Natural killer cell (primary cell): ENCODE measurements at regions not wholly inside any gene's neighbourhood (a gene's known extent, or its start where the extent isn't known, plus 50 kb on each side); places are given as distances from the start of the nearest gene placed in this dataset.

Source experiments
- ATAC-seq, 3 donors: fragments of 150-1000 bp in 2 of 3; fragments of 200-7000 bp in 1 of 3; cut with Tn5 transposase; 1 replicate in 1 of 3; 2 replicates in 2 of 3; pipeline ENCODE4 v1.10.0; 2021; ENCODE audit warnings: mild to moderate bottlenecking in 2 of 3, moderate library complexity in 2 of 3
- DNase-seq, 2 donors: peaks; one replicate each; pipeline versions ENCODE4 v3.0.0 to v3.0.0-alpha.2; 2013 to 2021; ENCODE audit warnings: mixed read lengths in 1 of 2
- H3K27ac ChIP-seq: one replicate; pipeline ENCODE4 v1.5.1; 2013; ENCODE audit warnings: mild to moderate bottlenecking, low read length
- H3K27me3 ChIP-seq: one replicate; pipeline ENCODE4 v1.6.1; 2013; ENCODE audit warnings: low read length; ENCODE audit not compliant: control insufficient read depth, insufficient read depth
- H3K36me3 ChIP-seq: one replicate; pipeline ENCODE4 v1.6.1; 2013; ENCODE audit warnings: low read length; ENCODE audit not compliant: control insufficient read depth, insufficient read depth
- H3K4me1 ChIP-seq: one replicate; pipeline ENCODE4 v1.6.1; 2013; ENCODE audit warnings: low read length; ENCODE audit not compliant: control insufficient read depth, insufficient read depth
- H3K4me3 ChIP-seq: one replicate; pipeline ENCODE4 v1.5.1; 2013; ENCODE audit warnings: low read length
- H3K9me3 ChIP-seq: one replicate; pipeline ENCODE4 v1.6.1; 2013; ENCODE audit warnings: low read length; ENCODE audit not compliant: control insufficient read depth, insufficient read depth
- H3K27ac Mint-ChIP-seq, 2 donors: one replicate each; pipeline ENCODE4 v1.8.0; 2022; ENCODE audit warnings: mild to moderate bottlenecking in 2 of 2, mixed read lengths in 2 of 2, moderate library complexity in 1 of 2
- H3K27me3 Mint-ChIP-seq, 2 donors: one replicate each; pipeline ENCODE4 v1.8.0; 2022; ENCODE audit warnings: low read depth in 2 of 2, mixed read lengths in 2 of 2
- H3K36me3 Mint-ChIP-seq: one replicate; pipeline ENCODE4 v1.8.0; 2022; ENCODE audit warnings: mixed read lengths
- H3K4me1 Mint-ChIP-seq, 2 donors: one replicate each; pipeline ENCODE4 v1.8.0; 2022; ENCODE audit warnings: mixed read lengths in 2 of 2
- H3K4me3 Mint-ChIP-seq: one replicate; pipeline ENCODE4 v1.8.0; 2022; ENCODE audit warnings: mild to moderate bottlenecking, moderate library complexity, mixed read lengths
- H3K9me3 Mint-ChIP-seq, 2 donors: one replicate each; pipeline ENCODE4 v1.8.0; 2022; ENCODE audit warnings: mixed read lengths in 2 of 2
- CTCF ChIP-seq: fragments of 200-600 bp; IDR thresholded peaks from one replicate; pipeline ENCODE4 v1.8.0; 2022; ENCODE audit warnings: antibody characterized with exemption
- WGBS: methylation state at CpG from one replicate; pipeline ENCODE4 v1.1.7; 2013; ENCODE audit warnings: missing lambda C conversion rate; ENCODE audit not compliant: insufficient coverage; 5-methylcytosine and 5-hydroxymethylcytosine counted together
- intact Hi-C: fragments of 100-400 bp; cut with micrococcal nuclease; formaldehyde crosslinking; loops from one replicate; pipeline ENCODE4 v1.14.2; 2022

DNA sequence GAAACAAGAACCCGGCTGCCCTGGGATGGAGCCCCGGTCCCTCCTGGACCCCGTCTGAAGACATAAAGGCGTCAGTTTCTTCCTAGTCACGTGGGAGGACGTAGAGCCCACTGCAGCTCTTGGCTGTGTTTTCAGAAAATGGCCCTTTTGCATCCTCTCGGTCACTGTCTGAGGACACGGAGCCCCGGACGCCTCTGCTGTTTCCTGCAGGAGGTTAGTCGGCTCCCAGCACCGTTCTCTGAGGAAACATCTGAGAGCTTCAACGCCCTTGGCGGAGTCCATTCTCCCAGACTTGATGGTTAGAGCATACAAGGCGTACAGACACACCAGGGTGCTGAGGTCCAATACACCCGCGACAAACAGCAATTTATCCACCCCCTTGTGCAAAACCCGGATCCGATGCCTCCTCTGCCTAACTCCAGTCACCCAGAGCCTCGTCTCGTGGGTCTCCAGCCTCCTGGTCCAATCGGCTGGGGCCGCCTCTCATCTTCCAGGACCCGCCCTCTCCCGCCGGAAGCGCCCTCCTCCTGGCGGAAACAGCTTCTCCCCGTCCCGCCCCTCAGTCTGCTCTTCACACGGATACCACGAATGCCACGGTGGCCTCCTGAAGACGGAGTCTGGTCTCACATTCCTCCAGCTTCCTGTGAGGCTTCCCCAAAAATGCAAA is 119.4 kb downstream of the TMEM18 start:
- Mint-ChIP-seq H3K9me3 (no peaks in the 10 kb centered on the region), H3K4me3 (peak overlapping the region; percentile 37), H3K27me3 (peaks cover 33 to 64% of the 10 kb centered on the region in 2 donors), H3K27ac (no peak overlapping the region), H3K36me3 (no peaks in the 10 kb centered on the region), H3K4me1 (peaks cover 5 to 14% of the 10 kb centered on the region in 2 donors)
- no peaks in the 10 kb centered on the region for H3K9me3 ChIP-seq
- intact Hi-C loops = no loop called here
- H3K4me3 ChIP-seq = no peak overlapping the region
- H3K27me3 ChIP-seq = peaks cover 5% of the 10 kb centered on the region
- ATAC-seq = no peak
- no peak for TF ChIP-seq CTCF
- WGBS = 84% methylated on average over 34 of the region's 34 CpGs
- H3K4me1 ChIP-seq = no peaks in the 10 kb centered on the region
- H3K27ac ChIP-seq = no peak overlapping the region
- no peak for DNase-seq
- H3K36me3 ChIP-seq = no peaks in the 10 kb centered on the region

DNA sequence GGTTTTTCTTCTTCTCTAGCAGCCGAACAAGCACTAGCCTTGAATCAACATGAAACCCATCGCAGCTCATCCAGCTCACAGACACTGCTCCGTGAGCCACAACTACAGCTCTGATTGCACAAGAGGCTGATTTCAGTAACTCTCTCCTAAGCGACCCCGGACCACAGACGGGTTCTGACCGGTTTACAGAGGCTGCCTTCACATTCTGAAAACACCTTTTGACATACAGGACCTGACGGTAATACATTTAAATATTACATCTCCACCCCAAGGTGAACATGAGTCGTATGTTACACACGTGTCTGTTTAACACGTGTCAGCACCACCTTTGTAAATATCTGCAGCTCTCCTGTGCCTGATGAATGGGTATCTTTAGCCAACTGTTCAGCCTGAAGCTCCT is 120.7 kb downstream of the TMEM18 start:
- no peak for TF ChIP-seq CTCF
- WGBS = 89% methylated on average over 11 of the region's 11 CpGs
- Histone ChIP-seq H3K36me3 (no peaks in the 10 kb centered on the region), H3K4me1 (no peaks in the 10 kb centered on the region), H3K27ac (no peak overlapping the region), H3K27me3 (peaks cover 5% of the 10 kb centered on the region), H3K4me3 (no peak overlapping the region), H3K9me3 (no peaks in the 10 kb centered on the region)
- Mint-ChIP-seq H3K27me3 (peaks cover 32 to 71% of the 10 kb centered on the region in 2 donors), H3K27ac (no peak overlapping the region), H3K4me3 (no peak overlapping the region), H3K4me1 (peaks cover 0 to 5% of the 10 kb centered on the region in 2 donors), H3K9me3 (no peaks in the 10 kb centered on the region), H3K36me3 (no peaks in the 10 kb centered on the region)
- DNase-seq (no peak), ATAC-seq (no peak)
- intact Hi-C loops = no loop called here

- ATAC-seq (no peak), DNase-seq (no peak)
- H3K4me3 ChIP-seq = no peak overlapping the region
- H3K36me3 ChIP-seq = no peaks in the 10 kb centered on the region
- Mint-ChIP-seq H3K4me1 (peaks cover 0 to 4% of the 10 kb centered on the region in 2 donors), H3K27me3 (peaks cover 25 to 67% of the 10 kb centered on the region in 2 donors), H3K4me3 (no peak overlapping the region), H3K27ac (no peak overlapping the region), H3K36me3 (no peaks in the 10 kb centered on the region), H3K9me3 (no peaks in the 10 kb centered on the region)
- no peak for TF ChIP-seq CTCF
- H3K9me3 ChIP-seq = no peaks in the 10 kb centered on the region
- no peaks in the 10 kb centered on the region for H3K4me1 ChIP-seq
- H3K27ac ChIP-seq = no peak overlapping the region
- no peaks in the 10 kb centered on the region for H3K27me3 ChIP-seq
- intact Hi-C loops = no loop called here
- WGBS = 95% methylated on average over 10 of the region's 12 CpGs
These were observed 121.9 kb downstream of the TMEM18 start for GRCh38 chr2:555164-555922.
